Erythroblast (primary cell): ENCODE measurements at regions not wholly inside any gene's neighbourhood (a gene's known extent, or its start where the extent isn't known, plus 50 kb on each side); places are given as distances from the start of the nearest gene placed in this dataset.
"Not testable (repeated sequence)": the region's sequence is repeated elsewhere in the genome, so short reads cannot be mapped to it uniquely, and the experiment has no call there.

Experiments
- DNase-seq, 2 experiments: peaks; one replicate each; lab custom pipeline; 2025; lab: John Stamatoyannopoulos, UW
- GATA1 ChIP-seq: IDR thresholded peaks from 2 replicates; pipeline ENCODE4 v1.6.1; 2011; ENCODE audit warnings: low read depth, mild to moderate bottlenecking, control low read depth, low read length, moderate library complexity
- POLR2A ChIP-seq: IDR thresholded peaks from 2 replicates; pipeline ENCODE4 v1.6.1; 2011; ENCODE audit warnings: mild to moderate bottlenecking, low read length

DNA sequence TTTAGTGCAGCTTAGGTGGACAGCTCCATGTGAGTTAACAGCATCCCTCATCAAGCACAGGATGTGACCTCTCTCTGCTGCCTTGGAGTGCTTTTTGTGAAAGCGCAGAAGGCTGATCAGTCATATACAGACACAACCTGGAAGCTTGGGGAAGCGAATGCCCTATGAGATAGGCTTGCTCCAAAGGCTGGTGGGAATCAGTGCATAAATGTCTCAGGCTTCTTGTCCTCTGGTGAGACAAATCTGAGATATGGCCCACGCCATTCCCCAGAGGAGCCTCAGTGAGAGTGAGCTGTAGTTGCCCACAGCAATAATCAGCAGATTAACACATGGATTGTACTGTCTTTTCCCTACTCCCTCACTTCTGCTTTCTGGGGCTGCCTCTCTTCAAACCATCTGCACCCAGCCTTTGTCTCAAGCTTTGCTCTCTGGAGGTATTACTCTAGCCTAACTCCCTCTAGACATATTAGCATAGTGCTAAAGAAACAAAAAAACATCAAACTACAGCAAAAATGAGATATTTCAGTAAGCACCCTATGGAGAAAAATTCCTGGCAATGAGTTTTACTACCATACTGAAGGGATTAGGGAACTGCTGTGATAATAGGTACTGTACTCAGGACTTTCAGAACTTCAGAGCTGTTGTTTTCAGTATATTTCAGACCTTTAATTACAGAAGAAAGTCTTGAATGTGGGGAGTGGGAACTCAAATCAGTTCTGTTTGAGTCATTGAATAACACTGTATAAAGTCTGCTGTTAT lies 113.7 kb downstream of the OXSM start:
- TF ChIP-seq GATA1 (no peak), POLR2A (no peak)
- DNase-seq, result no peak

GRCh38 chr3:25904206-25904605 lies 114.3 kb downstream of the OXSM start:
- TF ChIP-seq POLR2A, result no peak
- TF ChIP-seq GATA1, result no peak

DNA sequence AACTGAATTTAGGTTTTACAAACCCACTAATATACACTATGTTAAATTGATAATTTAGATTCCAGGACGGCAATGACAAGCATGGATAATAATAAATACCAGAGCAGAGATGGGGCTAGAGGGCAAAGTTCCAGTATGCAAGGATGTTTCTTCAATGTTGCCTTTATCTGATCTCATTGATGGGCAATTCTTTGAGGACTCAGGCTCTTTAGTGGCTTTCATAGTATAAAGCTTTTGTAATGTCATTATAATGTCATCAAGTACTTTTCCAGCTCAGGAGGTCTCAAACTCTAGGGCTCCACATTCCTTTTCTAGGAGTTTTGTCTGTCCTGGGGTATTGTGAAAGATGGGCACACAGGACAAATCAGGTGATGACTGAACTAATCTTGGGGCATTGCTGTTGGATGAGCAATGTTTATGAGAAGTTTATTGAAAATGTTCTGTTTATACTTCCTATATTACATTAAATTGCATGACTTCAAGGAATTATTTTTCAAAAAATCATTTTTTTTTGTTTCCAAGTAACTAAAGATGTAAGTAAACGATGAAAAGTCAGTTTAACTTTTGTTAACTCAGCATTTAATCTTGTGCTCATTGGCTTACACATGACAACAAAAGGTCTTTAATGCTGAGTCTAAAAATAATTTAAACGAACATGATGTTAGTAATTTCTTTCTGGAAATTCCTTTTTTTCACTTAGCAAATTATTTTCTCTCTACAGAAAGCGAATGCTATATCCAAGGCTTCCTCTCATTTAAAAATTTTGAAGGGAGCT lies 116.4 kb downstream of the OXSM start:
- TF ChIP-seq POLR2A, result no peak
- no peak for TF ChIP-seq GATA1
- no peak for DNase-seq

More at GRCh38 chr3:25904206-25904605, 114.3 kb downstream of the OXSM start:
- DNase-seq, result no peak

DNA sequence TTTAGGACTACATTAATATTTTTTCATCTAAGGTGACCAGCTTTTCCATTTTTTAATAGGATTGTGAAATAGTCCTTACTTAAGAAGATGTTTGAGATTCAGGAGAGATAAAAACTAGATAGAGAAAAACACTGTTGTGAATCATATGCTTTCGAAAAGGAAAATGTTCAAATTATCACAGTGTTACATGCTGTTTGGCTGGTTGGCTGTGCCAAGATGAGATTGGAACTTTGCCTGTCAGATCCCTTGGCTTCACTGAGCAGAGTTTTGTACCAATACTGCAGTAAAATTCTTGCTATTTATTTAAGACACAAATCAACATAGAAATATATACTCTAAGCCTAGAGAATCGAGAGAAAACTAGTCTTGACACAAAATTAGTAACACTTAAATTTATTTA lies 117.2 kb downstream of the OXSM start:
- DNase-seq, result no peak
- TF ChIP-seq POLR2A (no peak), GATA1 (no peak)

DNA sequence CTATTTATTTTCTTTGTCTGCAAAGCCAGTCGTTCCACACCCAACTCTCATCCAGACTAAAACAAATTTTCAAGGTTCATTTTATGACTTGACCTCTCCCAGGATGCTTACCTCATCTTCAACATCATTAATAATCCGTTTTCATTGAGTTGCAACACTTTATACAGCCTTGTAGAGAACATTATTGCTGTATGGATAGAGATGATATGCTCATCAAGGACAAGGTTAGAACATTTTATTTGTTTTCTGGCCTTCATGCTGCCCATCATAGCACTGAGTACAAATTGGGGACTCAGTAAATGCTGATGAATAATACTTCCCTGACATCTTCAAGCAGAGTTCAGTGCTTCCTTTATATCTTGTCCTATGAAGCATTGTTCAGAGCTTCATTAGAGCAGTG lies 120.2 kb downstream of the OXSM start:
- DNase-seq, result no peak
- TF ChIP-seq GATA1 (no peak), POLR2A (no peak)

DNA sequence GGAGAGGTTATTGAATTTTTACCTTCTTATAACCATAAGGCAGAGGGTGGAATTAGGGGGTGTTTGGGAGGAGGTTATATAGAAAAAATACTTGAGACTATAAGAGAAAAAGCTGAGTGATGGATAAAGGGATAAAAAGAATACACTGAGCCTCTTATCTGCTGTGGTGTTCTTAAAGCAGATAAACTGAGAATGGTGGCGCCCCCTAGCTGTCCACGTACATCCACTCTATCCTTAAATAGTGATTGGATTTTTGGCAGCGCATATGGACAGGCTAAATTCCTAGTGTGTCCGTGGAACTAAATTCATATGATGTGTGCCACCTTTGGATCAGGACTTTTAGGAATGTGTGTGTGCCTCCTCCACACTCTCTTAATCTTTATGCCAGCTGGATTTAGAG lies 121.1 kb downstream of the OXSM start:
- DNase-seq, result peak; percentile 73 to 81
- TF ChIP-seq GATA1, result no peak
- no peak for TF ChIP-seq POLR2A

GRCh38 chr3:25911525-25912295 lies 121.8 kb downstream of the OXSM start:
- no peak for DNase-seq
- TF ChIP-seq POLR2A (no peak), GATA1 (no peak)

DNA sequence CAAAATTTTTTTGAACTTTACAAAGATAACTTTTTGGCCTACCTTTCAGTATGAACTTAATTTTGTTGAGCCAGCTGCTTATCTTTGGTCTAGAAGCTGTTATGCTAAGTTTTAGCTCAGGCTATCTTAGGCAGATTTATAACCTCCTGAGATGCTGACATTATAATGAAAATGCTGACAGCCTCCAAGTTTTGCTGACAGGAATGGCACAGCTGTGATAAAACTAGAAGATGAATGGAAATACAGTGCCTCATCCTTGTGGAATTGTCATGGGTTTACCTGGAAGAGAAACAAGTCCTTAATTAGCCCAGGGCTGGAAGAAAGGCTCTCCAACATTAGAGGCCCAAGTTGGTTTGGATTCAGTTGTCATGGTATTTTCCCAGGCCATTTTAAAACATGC lies 123.3 kb downstream of the OXSM start:
- TF ChIP-seq POLR2A, result no peak
- no peak for TF ChIP-seq GATA1
- no peak for DNase-seq

- no peak for TF ChIP-seq POLR2A
- no peak for TF ChIP-seq GATA1
- no peak for DNase-seq
These were observed 125.8 kb downstream of the OXSM start for GRCh38 chr3:25915673-25916072.

DNA sequence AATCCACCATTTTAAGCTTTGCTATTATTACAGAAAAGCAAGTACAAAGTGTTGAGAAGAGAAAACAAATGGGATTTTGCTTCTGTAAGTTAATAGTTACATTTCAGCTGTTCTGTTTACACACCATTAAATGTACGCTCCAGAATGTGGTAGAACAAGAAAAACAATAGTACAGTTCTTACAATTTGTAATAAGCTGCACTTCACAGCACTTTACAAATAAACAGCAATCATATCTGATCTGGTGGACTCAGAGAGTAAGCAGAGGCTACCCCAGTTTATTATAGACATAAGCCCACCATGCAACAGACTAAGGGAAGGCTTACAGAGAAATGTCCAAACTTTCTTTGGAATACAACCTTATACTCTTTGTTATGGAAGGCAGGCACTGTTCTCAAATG lies 126.4 kb downstream of the OXSM start:
- DNase-seq, result no peak
- TF ChIP-seq POLR2A (no peak), GATA1 (no peak)

- not testable (repeated sequence) for DNase-seq
These were observed 142.1 kb downstream of the OXSM start for GRCh38 chr3:25931967-25932366.

DNA sequence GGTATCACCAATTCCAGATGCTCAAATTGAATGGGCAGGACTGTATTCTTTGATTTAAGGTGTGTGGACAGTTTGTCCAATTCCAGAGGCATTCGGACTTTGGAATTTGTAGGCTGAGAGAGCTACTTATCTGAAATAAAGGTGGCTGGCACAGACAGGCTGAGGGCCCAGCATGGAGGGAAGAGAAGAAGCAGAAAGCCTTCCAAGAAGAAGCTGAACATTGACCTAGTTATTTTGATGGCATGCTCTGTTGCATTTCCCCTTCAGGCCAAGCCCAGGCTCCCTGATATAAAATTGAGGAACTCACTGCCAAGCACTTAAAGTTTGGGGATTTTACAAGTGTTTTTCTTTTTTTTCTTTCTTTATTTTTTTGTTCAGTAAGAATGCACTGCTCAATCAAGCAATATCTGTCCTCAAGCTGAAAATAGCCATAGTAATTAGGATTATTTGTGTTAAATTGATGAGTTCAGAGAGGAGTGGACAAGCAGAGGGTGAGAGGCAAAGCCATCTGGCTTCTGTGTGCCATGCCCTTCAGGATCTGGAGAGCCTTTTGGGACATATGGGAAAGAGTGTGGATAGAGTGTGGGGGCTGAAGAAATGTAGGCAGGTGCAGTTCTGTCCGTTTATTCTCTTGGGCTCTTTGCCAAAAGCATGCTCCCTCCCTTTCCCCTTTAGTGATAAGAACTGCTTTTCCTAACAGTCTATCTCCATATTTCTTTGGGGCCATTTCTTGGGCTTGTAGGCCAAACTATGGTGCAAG lies 148.9 kb downstream of the OXSM start:
- no peak for DNase-seq
- no peak for TF ChIP-seq GATA1
- TF ChIP-seq POLR2A, result no peak

DNA sequence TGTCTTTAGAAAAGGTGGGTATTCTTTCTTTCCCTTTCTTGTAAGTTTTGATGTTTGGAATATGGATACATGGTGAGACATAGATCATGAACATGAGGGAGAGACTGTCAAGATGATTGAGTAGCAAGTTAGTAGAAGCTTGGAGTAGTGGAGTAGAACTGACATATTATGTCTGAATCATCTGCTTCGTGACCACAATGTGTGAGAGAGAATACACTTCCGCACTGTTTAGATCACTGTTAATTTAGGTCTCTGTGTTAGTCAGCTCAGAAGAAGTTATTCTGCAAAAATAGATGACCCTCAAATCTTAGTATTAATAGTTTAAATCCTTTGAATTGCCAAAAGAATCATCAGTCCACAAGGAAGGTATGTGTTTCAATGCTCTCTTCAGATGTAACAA lies 151.0 kb downstream of the OXSM start:
- TF ChIP-seq POLR2A, result no peak
- TF ChIP-seq GATA1, result no peak
- no peak for DNase-seq
